ENCODE measurements at regions not wholly inside any gene's neighbourhood (a gene's known extent, or its start where the extent isn't known, plus 50 kb on each side); places are given as distances from the start of the nearest gene placed in this dataset.

DNA sequence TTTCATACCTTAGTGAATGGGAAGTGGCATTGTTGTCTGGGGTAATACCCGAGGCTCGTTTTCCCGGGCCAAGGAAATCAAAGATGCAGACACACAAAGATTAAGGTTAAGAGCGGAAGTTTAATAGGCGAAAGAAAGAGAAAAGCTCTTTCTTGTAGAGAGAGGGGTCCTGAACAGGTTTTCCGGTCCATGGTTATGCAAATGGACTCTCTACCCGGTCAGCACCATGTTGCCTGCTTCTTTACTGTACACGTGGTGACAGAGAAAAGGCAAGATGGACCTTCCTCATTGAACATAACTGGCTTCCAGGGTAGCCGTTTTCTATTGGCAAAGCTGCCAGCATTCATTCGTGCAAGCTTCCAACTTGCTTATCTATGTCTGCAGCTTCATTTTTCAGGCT lies 2063.5 kb downstream of the SUCLG1 start:
- intact Hi-C loops (cut with micrococcal nuclease) = no loop called here
- Histone ChIP-seq H3K4me1 (no peaks in the 10 kb centered on the region), H3K9me3 (replicated peaks) (peaks cover 13% of the 10 kb centered on the region), H3K4me3 (no peak overlapping the region), H3K27me3 (ENCODE audit: low read depth) (no peaks in the 10 kb centered on the region), H3K36me3 (no peaks in the 10 kb centered on the region), H3K27ac (replicated peaks) (no peak overlapping the region)
- DNase-seq = no peak
- TF ChIP-seq, protein P1, sequence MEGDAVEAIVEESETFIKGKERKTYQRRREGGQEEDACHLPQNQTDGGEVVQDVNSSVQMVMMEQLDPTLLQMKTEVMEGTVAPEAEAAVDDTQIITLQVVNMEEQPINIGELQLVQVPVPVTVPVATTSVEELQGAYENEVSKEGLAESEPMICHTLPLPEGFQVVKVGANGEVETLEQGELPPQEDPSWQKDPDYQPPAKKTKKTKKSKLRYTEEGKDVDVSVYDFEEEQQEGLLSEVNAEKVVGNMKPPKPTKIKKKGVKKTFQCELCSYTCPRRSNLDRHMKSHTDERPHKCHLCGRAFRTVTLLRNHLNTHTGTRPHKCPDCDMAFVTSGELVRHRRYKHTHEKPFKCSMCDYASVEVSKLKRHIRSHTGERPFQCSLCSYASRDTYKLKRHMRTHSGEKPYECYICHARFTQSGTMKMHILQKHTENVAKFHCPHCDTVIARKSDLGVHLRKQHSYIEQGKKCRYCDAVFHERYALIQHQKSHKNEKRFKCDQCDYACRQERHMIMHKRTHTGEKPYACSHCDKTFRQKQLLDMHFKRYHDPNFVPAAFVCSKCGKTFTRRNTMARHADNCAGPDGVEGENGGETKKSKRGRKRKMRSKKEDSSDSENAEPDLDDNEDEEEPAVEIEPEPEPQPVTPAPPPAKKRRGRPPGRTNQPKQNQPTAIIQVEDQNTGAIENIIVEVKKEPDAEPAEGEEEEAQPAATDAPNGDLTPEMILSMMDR (IDR thresholded peaks at IDR 0.05; ENCODE audit: borderline replicate concordance) = no peak

DNA sequence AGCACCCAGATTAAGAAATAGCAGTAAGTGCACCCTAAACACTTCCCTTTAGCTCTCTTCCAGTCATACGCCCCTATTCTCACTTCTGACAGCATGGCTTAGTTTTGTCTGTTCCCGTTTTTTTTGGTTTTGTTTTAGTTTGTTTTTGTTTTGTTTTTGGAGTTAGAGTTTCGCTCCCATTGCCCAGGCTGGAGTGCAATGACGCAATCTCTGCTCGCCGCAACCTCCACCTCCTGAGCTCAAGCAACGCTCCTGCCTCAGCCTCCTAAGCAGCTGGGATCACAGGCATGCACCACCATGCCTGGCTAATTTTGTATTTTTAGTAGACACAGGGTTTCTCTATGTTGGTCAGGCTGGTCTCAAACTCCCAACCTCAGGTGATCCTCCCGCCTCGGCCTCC lies 2067.7 kb downstream of the SUCLG1 start:
- Histone ChIP-seq H3K9me3 (replicated peaks) (no peaks in the 10 kb centered on the region), H3K4me1 (no peaks in the 10 kb centered on the region), H3K27ac (replicated peaks) (no peak overlapping the region), H3K27me3 (ENCODE audit: low read depth) (no peaks in the 10 kb centered on the region), H3K36me3 (no peaks in the 10 kb centered on the region), H3K4me3 (no peak overlapping the region)
- DNase-seq = no peak
- TF ChIP-seq, protein P1 (IDR thresholded peaks at IDR 0.05; ENCODE audit: borderline replicate concordance) = no peak
- intact Hi-C loops (cut with micrococcal nuclease) = no loop called here

DNA sequence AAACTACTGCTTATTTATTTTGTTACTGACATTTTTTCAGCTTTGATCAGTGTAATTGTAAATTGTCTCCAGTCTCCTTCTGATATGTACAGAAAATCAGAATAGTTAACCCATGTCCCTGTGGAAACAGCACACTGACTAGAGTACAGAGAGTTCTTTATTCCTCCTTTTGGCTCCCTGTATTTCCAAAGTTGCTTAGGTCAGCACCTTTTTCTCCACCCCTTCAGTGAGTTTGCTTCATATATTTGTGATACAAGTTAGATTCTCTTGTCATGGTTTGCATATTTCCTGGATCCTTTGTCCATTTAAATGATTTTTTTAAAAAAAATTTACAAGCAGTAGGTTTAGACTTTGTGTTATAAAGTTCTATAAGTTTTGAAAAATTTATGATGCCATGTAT lies 2051.1 kb upstream of the LRRTM1 start:
- Histone ChIP-seq H3K9me3 (replicated peaks) (peaks cover 18% of the 10 kb centered on the region), H3K27me3 (ENCODE audit: low read depth) (no peaks in the 10 kb centered on the region), H3K4me3 (no peak overlapping the region), H3K36me3 (no peaks in the 10 kb centered on the region), H3K4me1 (no peaks in the 10 kb centered on the region), H3K27ac (replicated peaks) (no peak overlapping the region)
- intact Hi-C loops (cut with micrococcal nuclease) = no loop called here
- TF ChIP-seq, protein P1 (IDR thresholded peaks at IDR 0.05; ENCODE audit: borderline replicate concordance) = no peak
- DNase-seq = no peak

DNA sequence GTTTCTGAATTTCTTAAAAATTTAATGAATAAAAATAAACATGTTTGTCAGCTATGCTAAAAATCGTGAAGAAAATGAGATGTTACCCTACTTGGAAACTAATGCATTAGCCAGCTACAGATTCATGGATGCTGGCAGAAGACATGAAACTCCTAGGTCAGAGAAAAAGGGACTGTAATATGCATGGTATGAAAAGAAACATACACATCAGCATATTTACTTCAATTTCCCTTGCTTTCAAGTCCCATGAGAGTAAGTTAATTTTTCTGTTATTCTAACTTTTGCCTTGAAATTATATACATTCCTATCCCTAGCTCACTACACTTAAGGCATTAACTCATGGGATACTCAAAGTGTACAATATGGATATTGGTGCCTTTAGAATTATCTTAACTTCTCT lies 2041.4 kb upstream of the LRRTM1 start:
- no peaks in the 10 kb centered on the region for H3K36me3 ChIP-seq
- DNase-seq = no peak
- no peaks in the 10 kb centered on the region for H3K27me3 ChIP-seq (ENCODE audit: low read depth)
- no peak overlapping the region for H3K4me3 ChIP-seq
- intact Hi-C loops (cut with micrococcal nuclease) = loop anchor here (5.0 kb wide), 1 partner anchor 886 kb away; no protein-coding TSS in a partner anchor
- TF ChIP-seq, protein P1 (IDR thresholded peaks at IDR 0.05; ENCODE audit: borderline replicate concordance) = no peak
- peaks cover 3% of the 10 kb centered on the region for H3K4me1 ChIP-seq
- H3K27ac ChIP-seq (replicated peaks) = no peak overlapping the region
- no peaks in the 10 kb centered on the region for H3K9me3 ChIP-seq (replicated peaks)

DNA sequence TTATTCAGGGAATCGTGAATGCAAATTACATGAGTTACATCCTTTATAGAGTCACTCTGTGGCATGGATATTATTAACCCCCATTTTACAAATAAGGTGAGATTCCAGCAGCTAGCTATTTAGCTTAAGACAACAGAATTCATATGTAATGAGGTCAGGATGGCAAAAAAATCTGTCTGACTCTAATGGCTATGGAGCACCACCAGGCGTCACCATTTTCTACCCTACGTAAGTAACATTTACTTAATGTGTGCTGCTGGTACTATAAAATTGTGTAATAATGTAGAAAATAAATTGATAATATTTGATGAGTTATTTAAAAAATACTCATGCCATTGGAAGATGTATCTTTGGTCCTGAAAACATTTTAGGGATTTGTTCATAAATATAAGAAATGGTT lies 2040.1 kb upstream of the LRRTM1 start:
- H3K27ac ChIP-seq (replicated peaks) = no peak overlapping the region
- intact Hi-C loops (cut with micrococcal nuclease) = loop anchor here (5.0 kb wide), 1 partner anchor 888 kb away; no protein-coding TSS in a partner anchor
- no peak for DNase-seq
- peaks cover 8% of the 10 kb centered on the region for H3K4me1 ChIP-seq
- H3K4me3 ChIP-seq = no peak overlapping the region
- H3K36me3 ChIP-seq = no peaks in the 10 kb centered on the region
- no peaks in the 10 kb centered on the region for H3K27me3 ChIP-seq (ENCODE audit: low read depth)
- TF ChIP-seq, protein P1 (IDR thresholded peaks at IDR 0.05; ENCODE audit: borderline replicate concordance) = peak; percentile 25
- no peaks in the 10 kb centered on the region for H3K9me3 ChIP-seq (replicated peaks)

DNA sequence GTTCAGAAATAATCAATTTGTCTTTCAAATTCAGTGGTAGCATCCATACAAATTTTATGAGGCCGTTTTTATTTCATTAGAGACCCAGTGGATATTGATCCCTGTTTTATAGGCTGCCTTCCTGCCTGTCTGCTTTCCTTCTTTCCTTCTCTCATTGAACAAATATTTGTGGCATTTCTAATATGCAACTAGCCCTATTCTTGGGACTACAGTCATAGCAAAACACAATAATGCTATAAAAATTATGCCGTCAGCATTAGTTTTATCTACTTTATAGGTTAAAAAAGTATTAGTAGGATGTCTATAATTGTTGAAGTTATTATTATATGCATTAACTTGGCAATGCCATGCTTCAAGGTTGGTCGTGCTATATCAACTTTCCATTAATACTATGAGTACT lies 2037.8 kb upstream of the LRRTM1 start:
- no peak for DNase-seq
- intact Hi-C loops (cut with micrococcal nuclease) = no loop called here
- no peaks in the 10 kb centered on the region for H3K27me3 ChIP-seq (ENCODE audit: low read depth)
- TF ChIP-seq, protein P1 (IDR thresholded peaks at IDR 0.05; ENCODE audit: borderline replicate concordance) = no peak
- no peak overlapping the region for H3K4me3 ChIP-seq
- peaks cover 8% of the 10 kb centered on the region for H3K4me1 ChIP-seq
- H3K9me3 ChIP-seq (replicated peaks) = no peaks in the 10 kb centered on the region
- no peak overlapping the region for H3K27ac ChIP-seq (replicated peaks)
- no peaks in the 10 kb centered on the region for H3K36me3 ChIP-seq

All from left ventricle myocardium inferior (tissue), 1 donor.